Middle frontal gyrus (tissue), 1 donor: ENCODE measurements at regions not wholly inside any gene's neighbourhood (a gene's known extent, or its start where the extent isn't known, plus 50 kb on each side); places are given as distances from the start of the nearest gene placed in this dataset.
"Not testable (repeated sequence)": the region's sequence is repeated elsewhere in the genome, so short reads cannot be mapped to it uniquely, and the experiment has no call there.

Experiments used
- DNase-seq: peaks from one replicate; pipeline ENCODE4 v3.0.0-alpha.2; 2015; ENCODE audit warnings: low spot score; ENCODE audit errors: extremely low spot score

- DNase-seq: no peak
Measured at GRCh38 chr3:15983693-15984092, 185.9 kb upstream of the ANKRD28 start.

GRCh38 chr3:15989419-15989818 is 185.1 kb upstream of the GALNT15 start:
- DNase-seq: no peak

- not testable (repeated sequence) for DNase-seq
Measured at GRCh38 chr3:15993660-15994059, 180.8 kb upstream of the GALNT15 start.

- not testable (repeated sequence) for DNase-seq
Measured at GRCh38 chr3:15996496-15996895, 178.0 kb upstream of the GALNT15 start.

- DNase-seq: no peak
Measured at GRCh38 chr3:15997274-15997943, 177.1 kb upstream of the GALNT15 start.

- no peak for DNase-seq
Measured at GRCh38 chr3:15998911-15999310, 175.6 kb upstream of the GALNT15 start.

- DNase-seq: no peak
Measured at GRCh38 chr3:16004812-16005211, 169.7 kb upstream of the GALNT15 start.

GRCh38 chr3:16011376-16011775 is 163.1 kb upstream of the GALNT15 start:
- DNase-seq: no peak

GRCh38 chr3:16012086-16012485 is 162.4 kb upstream of the GALNT15 start:
- no peak for DNase-seq

GRCh38 chr3:16013568-16013967 is 160.9 kb upstream of the GALNT15 start:
- no peak for DNase-seq

- DNase-seq: not testable (repeated sequence)
Measured at GRCh38 chr3:16021801-16022200, 152.7 kb upstream of the GALNT15 start.

- not testable (repeated sequence) for DNase-seq
Measured at GRCh38 chr3:16023881-16024280, 150.6 kb upstream of the GALNT15 start.

- no peak for DNase-seq
Measured at GRCh38 chr3:16024548-16024947, 149.9 kb upstream of the GALNT15 start.

GRCh38 chr3:16026753-16027152 is 147.7 kb upstream of the GALNT15 start:
- DNase-seq: no peak

- DNase-seq: no peak
Measured at GRCh38 chr3:16028604-16029003, 145.9 kb upstream of the GALNT15 start.

GRCh38 chr3:16030342-16030741 is 144.1 kb upstream of the GALNT15 start:
- no peak for DNase-seq

GRCh38 chr3:16031434-16031833 is 143.0 kb upstream of the GALNT15 start:
- DNase-seq: no peak

GRCh38 chr3:16033889-16034687 is 140.4 kb upstream of the GALNT15 start:
- no peak for DNase-seq

- no peak for DNase-seq
Measured at GRCh38 chr3:16040991-16041390, 133.5 kb upstream of the GALNT15 start.

- DNase-seq: peak; percentile 39
Measured at GRCh38 chr3:16048435-16049318, 125.8 kb upstream of the GALNT15 start.

- no peak for DNase-seq
Measured at GRCh38 chr3:16050641-16051467, 123.6 kb upstream of the GALNT15 start.
